ENCODE measurements at regions not wholly inside any gene's neighbourhood (a gene's known extent, or its start where the extent isn't known, plus 50 kb on each side); places are given as distances from the start of the nearest gene placed in this dataset.

- no peak for TF ChIP-seq CTCF (IDR thresholded peaks at IDR 0.05 in 8 of 11, conservative IDR thresholded peaks at IDR 0.05 in 3 of 11)
- no peak for TF ChIP-seq POLR2A (IDR thresholded peaks at IDR 0.05)
- TF ChIP-seq POLR2AphosphoS5 (IDR thresholded peaks at IDR 0.05), result no peak
Observed at GRCh38 chr3:157789162-157789561, 285.9 kb upstream of the VEPH1 start.
